HUDEP-2 (cell line): ENCODE measurements at regions not wholly inside any gene's neighbourhood (a gene's known extent, or its start where the extent isn't known, plus 50 kb on each side); places are given as distances from the start of the nearest gene placed in this dataset.

Experiments
- DNase-seq, 76 experiments: peaks; one replicate each; lab custom pipeline; 2025; ENCODE audit not compliant: unreplicated experiment in 76 of 76; lab: John Stamatoyannopoulos, UW

GRCh38 chr14:78071016-78071549, 99.1 kb upstream of the NRXN3 start:
- DNase-seq, result no peak

- DNase-seq, result no peak
Measured at GRCh38 chr14:78073028-78073427, 97.1 kb upstream of the NRXN3 start.

DNA sequence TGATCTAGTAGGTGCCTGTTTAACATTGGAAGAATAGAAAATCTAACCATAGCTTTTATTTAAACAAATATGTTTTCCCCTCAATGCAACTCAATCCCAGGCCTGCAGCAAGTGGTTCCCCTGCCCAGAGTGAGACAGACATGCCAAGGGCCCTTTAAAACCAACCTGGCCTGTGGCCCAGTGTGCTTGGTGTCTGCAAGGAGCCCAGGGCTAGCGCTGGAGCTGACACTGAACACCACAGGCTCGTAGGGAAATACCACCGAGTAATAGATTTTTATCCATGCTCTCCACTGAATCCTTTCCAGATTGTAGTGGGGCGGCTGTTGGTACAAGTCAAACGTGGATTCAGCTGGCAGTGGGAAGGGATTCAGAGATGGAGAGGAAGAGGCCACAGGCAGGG, 95.6 kb upstream of the NRXN3 start:
- no peak for DNase-seq

GRCh38 chr14:78075033-78075432, 95.1 kb upstream of the NRXN3 start:
- no peak for DNase-seq

DNA sequence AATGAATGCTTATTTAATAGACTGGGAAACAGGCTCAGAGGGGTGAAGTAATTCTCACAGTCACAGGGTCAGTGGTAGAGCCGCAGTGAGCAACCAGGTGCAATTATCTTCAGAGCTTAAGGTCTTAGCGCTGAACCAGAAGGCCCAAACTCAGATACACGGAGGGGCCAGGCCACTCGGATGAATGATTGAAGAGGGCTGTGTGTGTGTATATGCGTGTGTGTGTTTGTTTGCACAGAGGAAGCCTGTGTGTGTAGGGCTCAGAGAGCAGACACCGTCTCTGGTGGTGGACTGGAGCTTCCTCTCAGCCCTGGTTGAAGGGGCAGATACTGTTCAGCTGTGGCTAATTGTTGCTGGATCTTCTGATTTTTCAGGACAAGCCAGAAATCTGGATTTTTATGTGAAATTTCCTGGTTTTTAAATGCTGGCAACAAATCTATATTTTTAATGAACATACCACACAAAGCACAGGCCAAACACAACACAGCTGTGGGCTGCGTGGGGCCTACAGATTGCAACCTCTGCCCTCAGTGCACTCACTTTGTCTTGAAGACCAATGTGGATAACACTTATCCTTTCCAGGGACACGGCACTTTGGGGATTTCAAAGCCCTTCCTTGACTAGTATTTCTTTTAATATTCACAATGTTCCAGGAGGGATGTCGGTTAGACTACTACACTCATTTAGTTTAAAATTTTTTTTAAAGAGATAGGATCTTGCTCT, 94.5 kb upstream of the NRXN3 start:
- DNase-seq, result no peak

DNA sequence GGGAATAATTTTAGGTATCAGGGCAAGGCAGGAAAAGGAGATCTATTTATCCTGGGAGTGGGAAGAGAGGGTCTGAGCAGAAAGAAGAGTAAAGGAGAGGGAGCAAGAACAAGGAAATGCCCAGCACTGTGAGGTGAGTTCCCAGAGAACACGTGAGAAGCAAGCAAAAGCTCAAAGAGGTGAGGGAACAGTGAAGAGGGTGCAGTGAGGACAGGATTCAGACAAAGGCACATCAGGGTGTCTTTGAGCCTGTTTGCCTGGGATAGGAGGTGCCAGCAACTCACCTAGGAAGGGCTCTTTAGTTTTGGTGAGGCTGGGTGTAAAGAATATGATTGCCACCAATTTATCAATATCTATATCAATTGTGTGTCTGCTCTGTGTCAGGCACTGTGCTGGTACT, 88.9 kb upstream of the NRXN3 start:
- no peak for DNase-seq

DNA sequence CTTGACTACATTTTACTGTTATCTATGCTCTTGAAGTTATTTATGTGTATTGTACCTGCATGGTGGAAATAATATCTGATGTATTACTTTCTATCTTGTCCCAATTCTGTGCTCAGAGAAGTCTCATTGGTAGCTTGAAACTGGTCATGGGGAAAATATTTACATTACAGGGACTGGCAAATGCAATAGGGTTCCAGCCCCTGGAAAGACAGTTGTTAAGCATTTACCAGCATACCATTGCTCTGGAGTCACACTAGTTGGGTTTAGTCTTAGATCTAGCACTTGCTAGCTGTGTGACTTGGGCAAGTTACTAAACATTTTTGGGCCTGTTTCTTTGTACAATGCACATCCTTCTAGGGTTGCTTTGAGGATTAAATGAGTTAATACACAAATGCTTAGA, 86.3 kb upstream of the NRXN3 start:
- DNase-seq, result no peak

DNA sequence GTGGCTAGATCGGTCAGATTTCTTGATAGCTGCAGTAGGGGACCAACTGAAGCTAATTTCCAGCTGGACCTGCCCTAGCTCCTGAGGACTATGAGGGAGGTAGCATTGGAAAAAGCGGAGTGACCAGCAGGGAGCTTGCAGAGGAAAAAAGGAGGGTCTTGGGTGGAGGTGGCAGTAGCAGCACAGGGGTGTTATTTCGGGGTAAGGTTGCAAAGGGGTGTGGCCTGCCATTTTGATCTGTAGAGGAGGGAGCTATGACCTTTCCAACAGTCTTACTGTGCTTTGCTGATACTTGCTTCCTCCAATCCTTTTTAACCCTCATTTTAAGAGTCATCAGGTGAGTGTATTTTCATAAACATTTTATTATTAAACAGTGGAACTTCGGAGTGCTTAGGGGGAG, 83.8 kb upstream of the NRXN3 start:
- DNase-seq, result no peak

- peak in 1 of 76 experiments; percentile 15 for DNase-seq
Measured at GRCh38 chr14:78088916-78089315, 81.3 kb upstream of the NRXN3 start.

DNA sequence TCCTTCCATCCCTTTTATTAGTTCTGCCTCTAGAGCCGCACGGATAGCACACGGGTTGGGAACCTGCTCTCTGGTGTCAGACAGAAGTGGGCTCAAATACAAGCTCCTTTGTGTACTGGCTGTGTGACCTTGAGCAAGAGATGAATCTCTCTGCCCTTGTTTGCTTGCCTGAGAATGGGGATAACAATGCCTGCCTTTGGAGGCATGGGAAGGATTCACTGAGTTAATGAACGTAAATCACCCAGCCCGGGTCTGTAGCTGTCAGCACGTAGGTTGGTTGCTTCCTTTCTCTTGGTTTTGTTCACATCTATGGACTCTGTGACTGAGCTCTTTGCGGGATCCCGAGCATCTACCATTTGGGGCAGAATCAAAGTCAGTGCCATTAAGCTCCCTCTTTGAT, 79.3 kb upstream of the NRXN3 start:
- DNase-seq, result no peak

- DNase-seq, result no peak
Measured at GRCh38 chr14:78091361-78091760, 78.8 kb upstream of the NRXN3 start.

DNA sequence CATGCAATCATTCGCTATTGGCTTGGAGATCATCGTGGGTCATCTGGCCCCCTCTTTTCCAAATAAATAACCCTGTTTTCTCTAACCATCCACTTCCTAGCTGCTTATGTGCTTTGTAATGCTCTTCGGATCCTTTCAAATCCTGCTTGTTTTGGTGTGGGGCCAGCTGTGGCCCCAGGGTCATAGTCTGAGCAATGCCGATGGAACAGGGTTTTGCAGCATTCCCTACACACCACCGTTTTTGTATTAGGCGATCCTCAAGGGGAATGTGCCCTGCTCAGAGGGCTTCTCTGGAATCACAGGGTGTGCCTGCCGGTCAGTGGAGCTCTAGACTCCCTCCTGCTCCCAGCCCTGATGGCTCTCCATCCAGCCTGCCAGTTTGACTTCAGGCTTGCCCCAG, 78.1 kb upstream of the NRXN3 start:
- no peak for DNase-seq

- DNase-seq, result no peak
Measured at GRCh38 chr14:78103271-78103670, 66.9 kb upstream of the NRXN3 start.

DNA sequence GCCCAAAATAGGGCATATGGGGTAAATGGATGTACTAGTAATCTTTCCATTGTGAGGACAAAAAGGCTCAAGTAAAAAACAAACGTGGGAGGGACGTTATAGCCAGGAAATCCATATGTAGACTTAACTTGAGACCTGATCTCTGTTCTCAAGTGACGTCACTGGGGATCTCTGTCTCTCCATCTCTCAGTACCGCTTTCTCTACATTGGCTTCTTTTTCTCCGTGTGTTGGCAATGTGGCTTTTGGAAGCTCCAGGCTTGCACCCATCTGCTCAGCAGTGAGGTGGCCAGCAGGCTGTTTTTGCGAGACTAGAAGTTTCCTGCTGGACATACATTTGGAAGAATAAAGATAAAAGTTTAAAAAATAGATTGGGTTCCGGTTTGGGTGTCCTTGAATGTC, 66.0 kb upstream of the NRXN3 start:
- no peak for DNase-seq

- DNase-seq, result no peak
Measured at GRCh38 chr14:78104655-78105054, 65.5 kb upstream of the NRXN3 start.

- no peak for DNase-seq
Measured at GRCh38 chr14:78106381-78106780, 63.8 kb upstream of the NRXN3 start.

DNA sequence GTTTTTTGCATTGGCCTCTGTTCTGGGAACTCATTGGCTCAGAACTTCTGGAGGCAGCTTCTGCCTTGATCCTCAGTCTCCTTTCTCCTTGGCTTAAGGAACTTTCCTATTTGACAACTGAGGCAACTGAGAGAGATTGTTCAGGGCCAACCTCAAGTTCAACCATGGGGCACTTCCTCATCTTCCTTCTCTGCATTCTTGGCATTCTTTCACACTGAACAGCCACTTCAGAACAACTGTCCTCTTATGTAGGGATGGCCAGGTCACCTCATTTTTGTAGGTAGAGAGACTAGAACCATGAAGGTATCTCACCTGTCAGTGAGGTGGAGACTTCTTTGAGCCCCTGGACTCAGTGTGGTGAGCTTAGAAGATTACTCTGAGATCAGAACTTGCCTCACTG, 63.0 kb upstream of the NRXN3 start:
- DNase-seq, result no peak

DNA sequence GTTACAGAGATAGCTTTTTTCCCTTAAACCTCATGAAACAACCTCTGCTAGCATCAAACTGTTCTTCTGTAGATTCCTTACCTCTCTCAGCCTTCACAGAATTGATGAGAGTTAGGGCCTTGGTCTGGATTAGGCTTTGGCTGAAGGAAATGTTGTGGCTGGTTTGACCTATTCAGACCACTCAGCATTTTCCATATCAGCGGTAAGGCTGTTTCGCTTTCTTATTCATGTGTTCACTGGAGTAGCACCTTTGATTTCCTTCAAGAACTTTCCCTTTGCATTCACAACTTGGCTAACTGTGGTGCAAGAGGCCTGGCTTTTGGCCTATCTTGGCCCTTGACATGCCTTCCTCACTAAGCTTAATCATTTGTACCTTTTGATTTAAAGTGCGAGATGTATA, 50.7 kb upstream of the NRXN3 start:
- no peak for DNase-seq
